NCI-H2081 (cell line): ENCODE measurements at regions not wholly inside any gene's neighbourhood (a gene's known extent, or its start where the extent isn't known, plus 50 kb on each side); places are given as distances from the start of the nearest gene placed in this dataset.

Experiments used
- DNase-seq, 2 experiments: peaks; one replicate each; lab custom pipeline; 2025; lab: John Stamatoyannopoulos, UW

- no peak for DNase-seq
Measured at GRCh38 chr5:73374520-73375190, 73.9 kb downstream of the FOXD1 start.

- no peak for DNase-seq
Measured at GRCh38 chr5:73373814-73374510, 74.6 kb downstream of the FOXD1 start.

- no peak for DNase-seq
Measured at GRCh38 chr5:73370640-73371583, 77.7 kb downstream of the FOXD1 start.

GRCh38 chr5:73370095-73370494 is 78.5 kb downstream of the FOXD1 start:
- no peak for DNase-seq

GRCh38 chr5:73369278-73369677 is 79.3 kb downstream of the FOXD1 start:
- no peak for DNase-seq

- no peak for DNase-seq
Measured at GRCh38 chr5:73367650-73368049, 80.9 kb downstream of the FOXD1 start.

- DNase-seq = no peak
Measured at GRCh38 chr5:73365990-73366667, 82.4 kb downstream of the FOXD1 start.

- no peak for DNase-seq
Measured at GRCh38 chr5:73365301-73365853, 83.2 kb downstream of the FOXD1 start.

- no peak for DNase-seq
Measured at GRCh38 chr5:73363911-73364730, 84.5 kb downstream of the FOXD1 start.

GRCh38 chr5:73359395-73359794 is 89.2 kb downstream of the FOXD1 start:
- DNase-seq = no peak

GRCh38 chr5:73358366-73358765 is 90.2 kb downstream of the FOXD1 start:
- no peak for DNase-seq

- no peak for DNase-seq
Measured at GRCh38 chr5:73357576-73357975, 91.0 kb downstream of the FOXD1 start.

- DNase-seq = no peak
Measured at GRCh38 chr5:73355108-73355507, 93.5 kb downstream of the FOXD1 start.

GRCh38 chr5:73354406-73354805 is 94.2 kb downstream of the FOXD1 start:
- no peak for DNase-seq

GRCh38 chr5:73352649-73353230 is 95.8 kb downstream of the FOXD1 start:
- DNase-seq = no peak

GRCh38 chr5:73352243-73352642 is 96.3 kb downstream of the FOXD1 start:
- DNase-seq = no peak

- DNase-seq = no peak
Measured at GRCh38 chr5:73351593-73351992, 97.0 kb downstream of the FOXD1 start.

GRCh38 chr5:73346878-73347408 is 101.6 kb downstream of the FOXD1 start:
- DNase-seq = no peak

- DNase-seq = no peak
Measured at GRCh38 chr5:73344835-73345234, 103.7 kb downstream of the FOXD1 start.

GRCh38 chr5:73339711-73340110 is 108.9 kb downstream of the FOXD1 start:
- no peak for DNase-seq
